PC-9 (cell line): ENCODE measurements at regions not wholly inside any gene's neighbourhood (a gene's known extent, or its start where the extent isn't known, plus 50 kb on each side); places are given as distances from the start of the nearest gene placed in this dataset.

ENCODE experiments used
- CTCF ChIP-seq: fragments of 200-600 bp; sonication (generic); conservative IDR thresholded peaks from 2 replicates; pipeline ENCODE4 v1.6.1; 2017; ENCODE audit warnings: mixed run types, antibody characterized with exemption, mild to moderate bottlenecking, moderate library complexity
- EZH2 ChIP-seq: fragments of 200-600 bp; sonication (generic); IDR thresholded peaks from 2 replicates; pipeline ENCODE4 v1.8.0; 2017; ENCODE audit warnings: antibody characterized with exemption, low read depth

DNA sequence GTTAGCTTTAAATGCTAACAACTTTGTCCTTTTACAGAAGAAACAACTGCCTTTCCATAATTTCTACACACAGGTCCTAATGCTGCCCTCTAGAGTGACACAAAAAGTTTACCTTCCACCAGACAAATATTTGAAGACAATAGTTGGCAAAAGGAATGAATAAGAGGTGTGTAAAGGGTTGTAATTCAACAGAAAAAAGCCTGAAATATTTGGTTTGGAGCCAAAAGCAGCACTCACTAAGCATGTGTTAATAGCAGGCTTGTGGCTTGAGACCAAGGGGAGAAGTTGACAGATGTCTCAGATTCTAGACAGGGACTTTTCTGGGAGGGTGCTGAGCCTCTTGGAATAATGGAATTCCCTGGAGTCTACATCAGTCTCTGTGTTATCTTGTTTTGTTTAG is 156.2 kb upstream of the GALNT17 start:
- TF ChIP-seq CTCF (no peak), EZH2 (no peak)
